HEK293 (cell line): ENCODE measurements at regions not wholly inside any gene's neighbourhood (a gene's known extent, or its start where the extent isn't known, plus 50 kb on each side); places are given as distances from the start of the nearest gene placed in this dataset.

Source experiments
- CTCF ChIA-PET: fragments of 350-600 bp; formaldehyde crosslinking; extraction: SDS; loops from one replicate; lab custom pipeline; 2021; ENCODE audit warnings: antibody characterized with exemption; lab: Yijun Ruan, JAX
- POLR2A ChIA-PET: fragments of 300-600 bp; formaldehyde crosslinking; extraction: SDS; loops from one replicate; lab custom pipeline; 2020; ENCODE audit warnings: antibody characterized with exemption, inconsistent platforms; lab: Yijun Ruan, JAX
- H3K27ac ChIP-seq: fragments of 200-500 bp; sonication (Bioruptor generic); 2 replicates; pipeline ENCODE4 v1.5.1; 2014; ENCODE audit warnings: low read depth, low read length, control low read depth, inconsistent platforms; ENCODE audit errors: extremely low read depth
- H3K36me3 ChIP-seq, 2 experiments: fragments of 200-500 bp in 1 of 2; sonication (Bioruptor generic) in 1 of 2; 1 replicate in 1 of 2; 2 replicates in 1 of 2; pipeline ENCODE4 v1.5.1; 2014 to 2017; ENCODE audit warnings: inconsistent platforms in 2 of 2, low read length in 2 of 2; ENCODE audit not compliant: control insufficient read depth in 2 of 2, insufficient read depth in 1 of 2
- H3K4me1 ChIP-seq: fragments of 200-500 bp; sonication (Bioruptor generic); 2 replicates; pipeline ENCODE4 v1.5.1; 2014; ENCODE audit warnings: mild to moderate bottlenecking, low read length, inconsistent platforms; ENCODE audit not compliant: control insufficient read depth, insufficient read depth
- H3K4me3 ChIP-seq: 2 replicates; pipeline ENCODE4 v1.5.1; 2011; ENCODE audit warnings: low read depth, mild to moderate bottlenecking, control low read depth, low read length, moderate library complexity
- H3K9me3 ChIP-seq: fragments of 200-500 bp; sonication (Bioruptor generic); 2 replicates; pipeline ENCODE4 v1.5.1; 2014; ENCODE audit warnings: low read depth, low read length, inconsistent platforms; ENCODE audit not compliant: control insufficient read depth, insufficient read depth
- BCL11B ChIP-seq: fragments of 450-650 bp; formaldehyde crosslinking; IDR thresholded peaks from 2 replicates; pipeline ENCODE4 v1.5.1; 2016; ENCODE audit warnings: low read depth, missing biosample characterization, missing genetic modification characterization
- FEZF1 ChIP-seq: fragments of 450-650 bp; formaldehyde crosslinking; IDR thresholded peaks from 2 replicates; pipeline ENCODE4 v1.5.1; 2016; ENCODE audit warnings: missing biosample characterization, missing genetic modification characterization
- KLF9 ChIP-seq: fragments of 450-650 bp; formaldehyde crosslinking; IDR thresholded peaks from 2 replicates; pipeline ENCODE4 v1.5.1; 2016; ENCODE audit warnings: missing biosample characterization, missing genetic modification characterization, low read depth
- MYNN ChIP-seq: fragments of 450-650 bp; formaldehyde crosslinking; IDR thresholded peaks from 2 replicates; pipeline ENCODE4 v1.5.1; 2016; ENCODE audit warnings: missing biosample characterization, missing genetic modification characterization, borderline replicate concordance
- RBAK ChIP-seq: fragments of 450-650 bp; formaldehyde crosslinking; IDR thresholded peaks from 2 replicates; pipeline ENCODE4 v1.5.1; 2016; ENCODE audit warnings: missing biosample characterization, missing genetic modification characterization
- REPIN1 ChIP-seq: fragments of 450-650 bp; formaldehyde crosslinking; IDR thresholded peaks from 2 replicates; pipeline ENCODE4 v1.5.1; 2017; ENCODE audit warnings: missing biosample characterization, missing genetic modification characterization, low read depth
- ZBTB8A ChIP-seq: fragments of 450-650 bp; formaldehyde crosslinking; IDR thresholded peaks from 2 replicates; pipeline ENCODE4 v1.5.1; 2016; ENCODE audit warnings: missing biosample characterization, missing genetic modification characterization
- ZNF112 ChIP-seq: fragments of 450-650 bp; formaldehyde crosslinking; IDR thresholded peaks from 2 replicates; pipeline ENCODE4 v1.5.0; 2017; ENCODE audit warnings: missing biosample characterization, missing genetic modification characterization
- ZNF133 ChIP-seq: fragments of 450-650 bp; formaldehyde crosslinking; IDR thresholded peaks from 2 replicates; pipeline ENCODE4 v1.5.1; 2016; ENCODE audit warnings: missing biosample characterization, missing genetic modification characterization
- ZNF146 ChIP-seq: fragments of 450-650 bp; formaldehyde crosslinking; IDR thresholded peaks from 2 replicates; pipeline ENCODE4 v1.5.1; 2016; ENCODE audit warnings: missing biosample characterization, missing genetic modification characterization
- ZNF16 ChIP-seq: fragments of 450-650 bp; formaldehyde crosslinking; IDR thresholded peaks from 2 replicates; pipeline ENCODE4 v1.5.1; 2016; ENCODE audit warnings: low read depth, missing biosample characterization, missing genetic modification characterization
- ZNF184 ChIP-seq: fragments of 450-650 bp; IDR thresholded peaks from 2 replicates; pipeline ENCODE4 v1.5.1; 2018; ENCODE audit warnings: missing biosample characterization, mild to moderate bottlenecking, missing genetic modification characterization
- ZNF2 ChIP-seq: fragments of 450-650 bp; formaldehyde crosslinking; IDR thresholded peaks from 2 replicates; pipeline ENCODE4 v1.5.1; 2016; ENCODE audit warnings: missing biosample characterization, missing genetic modification characterization
- ZNF214 ChIP-seq: fragments of 450-650 bp; formaldehyde crosslinking; IDR thresholded peaks from 2 replicates; pipeline ENCODE4 v1.5.1; 2017; ENCODE audit warnings: missing biosample characterization, mild to moderate bottlenecking, missing genetic modification characterization, borderline replicate concordance
- ZNF223 ChIP-seq: fragments of 450-650 bp; formaldehyde crosslinking; IDR thresholded peaks from 2 replicates; pipeline ENCODE4 v1.5.1; 2016; ENCODE audit warnings: missing biosample characterization, missing genetic modification characterization
- ZNF404 ChIP-seq: fragments of 450-650 bp; formaldehyde crosslinking; IDR thresholded peaks from 2 replicates; pipeline ENCODE4 v1.5.1; 2017; ENCODE audit warnings: missing biosample characterization, missing genetic modification characterization
- ZNF623 ChIP-seq: fragments of 450-650 bp; formaldehyde crosslinking; IDR thresholded peaks from 2 replicates; pipeline ENCODE4 v1.5.1; 2016; ENCODE audit warnings: missing biosample characterization, missing genetic modification characterization
- ZNF670 ChIP-seq: fragments of 450-650 bp; formaldehyde crosslinking; IDR thresholded peaks from 2 replicates; pipeline ENCODE4 v1.5.1; 2016; ENCODE audit warnings: missing biosample characterization, missing genetic modification characterization, low read depth
- ZNF701 ChIP-seq: fragments of 450-650 bp; formaldehyde crosslinking; IDR thresholded peaks from 2 replicates; pipeline ENCODE4 v1.5.1; 2016; ENCODE audit warnings: missing biosample characterization, missing genetic modification characterization
- TF ChIP-seq, protein P1 (sequence below): fragments of 450-650 bp; IDR thresholded peaks from 2 replicates; pipeline ENCODE4 v1.5.1; 2018; ENCODE audit warnings: missing biosample characterization, mild to moderate bottlenecking, missing genetic modification characterization
- TF ChIP-seq, protein P2 (sequence below): fragments of 450-650 bp; formaldehyde crosslinking; IDR thresholded peaks from 2 replicates; pipeline ENCODE4 v1.5.0; 2017; ENCODE audit warnings: missing biosample characterization, missing genetic modification characterization, borderline replicate concordance
- TF ChIP-seq, protein P3 (sequence below): fragments of 450-650 bp; formaldehyde crosslinking; IDR thresholded peaks from 2 replicates; pipeline ENCODE4 v1.5.1; 2016; ENCODE audit warnings: missing biosample characterization, missing genetic modification characterization, low read depth
- TF ChIP-seq, protein P4 (sequence below): fragments of 450-650 bp; formaldehyde crosslinking; IDR thresholded peaks from 2 replicates; pipeline ENCODE4 v1.5.1; 2016; ENCODE audit warnings: missing biosample characterization, missing genetic modification characterization

DNA sequence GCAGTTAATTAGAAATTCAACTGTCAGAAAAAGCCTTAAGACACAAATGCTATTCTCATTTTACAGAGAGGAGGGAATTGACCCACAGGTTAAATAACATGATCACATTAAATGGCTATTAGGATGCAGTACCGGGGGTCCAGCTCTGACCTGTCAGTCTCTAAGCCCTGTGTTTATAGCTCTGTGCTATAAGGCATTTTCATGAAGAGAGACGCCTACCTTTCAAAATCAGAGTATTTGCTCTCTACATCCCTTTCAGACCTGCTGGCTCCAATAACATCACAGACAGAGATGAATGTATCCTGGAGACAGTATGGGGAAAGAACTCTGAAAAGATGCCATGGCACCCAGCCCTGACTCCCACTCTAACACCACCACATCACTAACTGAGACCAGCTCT, 189.9 kb upstream of the PRSS58 start:
- CTCF ChIA-PET: interaction anchor here (0.6 to 2.7 kb wide), 6 partner anchors 8 to 146 kb away, joined by 3 to 14 read pairs (median 4); no protein-coding TSS in a partner anchor
- Histone ChIP-seq H3K36me3 (no peaks in the 10 kb centered on the region), H3K27ac (no peak overlapping the region), H3K9me3 (no peaks in the 10 kb centered on the region), H3K4me3 (no peak overlapping the region), H3K4me1 (no peaks in the 10 kb centered on the region)
- POLR2A ChIA-PET: no interaction called here
- TF ChIP-seq ZNF223 (tag by site-specific recombination) (no peak), MYNN (tag by site-specific recombination) (no peak), ZBTB8A (no peak), ZNF16 (no peak), FEZF1 (tag by site-specific recombination) (no peak), ZNF2 (tag by site-specific recombination) (no peak), ZNF146 (tag by site-specific recombination) (no peak), ZNF670 (tag by site-specific recombination) (no peak), ZNF214 (tag by site-specific recombination) (no peak), BCL11B (tag by site-specific recombination) (no peak)
- TF ChIP-seq, protein P1, sequence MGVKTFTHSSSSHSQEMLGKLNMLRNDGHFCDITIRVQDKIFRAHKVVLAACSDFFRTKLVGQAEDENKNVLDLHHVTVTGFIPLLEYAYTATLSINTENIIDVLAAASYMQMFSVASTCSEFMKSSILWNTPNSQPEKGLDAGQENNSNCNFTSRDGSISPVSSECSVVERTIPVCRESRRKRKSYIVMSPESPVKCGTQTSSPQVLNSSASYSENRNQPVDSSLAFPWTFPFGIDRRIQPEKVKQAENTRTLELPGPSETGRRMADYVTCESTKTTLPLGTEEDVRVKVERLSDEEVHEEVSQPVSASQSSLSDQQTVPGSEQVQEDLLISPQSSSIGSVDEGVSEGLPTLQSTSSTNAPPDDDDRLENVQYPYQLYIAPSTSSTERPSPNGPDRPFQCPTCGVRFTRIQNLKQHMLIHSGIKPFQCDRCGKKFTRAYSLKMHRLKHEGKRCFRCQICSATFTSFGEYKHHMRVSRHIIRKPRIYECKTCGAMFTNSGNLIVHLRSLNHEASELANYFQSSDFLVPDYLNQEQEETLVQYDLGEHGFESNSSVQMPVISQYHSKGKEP (tag by site-specific recombination): no peak
- TF ChIP-seq, protein P2, sequence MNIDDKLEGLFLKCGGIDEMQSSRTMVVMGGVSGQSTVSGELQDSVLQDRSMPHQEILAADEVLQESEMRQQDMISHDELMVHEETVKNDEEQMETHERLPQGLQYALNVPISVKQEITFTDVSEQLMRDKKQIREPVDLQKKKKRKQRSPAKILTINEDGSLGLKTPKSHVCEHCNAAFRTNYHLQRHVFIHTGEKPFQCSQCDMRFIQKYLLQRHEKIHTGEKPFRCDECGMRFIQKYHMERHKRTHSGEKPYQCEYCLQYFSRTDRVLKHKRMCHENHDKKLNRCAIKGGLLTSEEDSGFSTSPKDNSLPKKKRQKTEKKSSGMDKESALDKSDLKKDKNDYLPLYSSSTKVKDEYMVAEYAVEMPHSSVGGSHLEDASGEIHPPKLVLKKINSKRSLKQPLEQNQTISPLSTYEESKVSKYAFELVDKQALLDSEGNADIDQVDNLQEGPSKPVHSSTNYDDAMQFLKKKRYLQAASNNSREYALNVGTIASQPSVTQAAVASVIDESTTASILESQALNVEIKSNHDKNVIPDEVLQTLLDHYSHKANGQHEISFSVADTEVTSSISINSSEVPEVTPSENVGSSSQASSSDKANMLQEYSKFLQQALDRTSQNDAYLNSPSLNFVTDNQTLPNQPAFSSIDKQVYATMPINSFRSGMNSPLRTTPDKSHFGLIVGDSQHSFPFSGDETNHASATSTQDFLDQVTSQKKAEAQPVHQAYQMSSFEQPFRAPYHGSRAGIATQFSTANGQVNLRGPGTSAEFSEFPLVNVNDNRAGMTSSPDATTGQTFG (tag by site-specific recombination): no peak
- TF ChIP-seq, protein P3, sequence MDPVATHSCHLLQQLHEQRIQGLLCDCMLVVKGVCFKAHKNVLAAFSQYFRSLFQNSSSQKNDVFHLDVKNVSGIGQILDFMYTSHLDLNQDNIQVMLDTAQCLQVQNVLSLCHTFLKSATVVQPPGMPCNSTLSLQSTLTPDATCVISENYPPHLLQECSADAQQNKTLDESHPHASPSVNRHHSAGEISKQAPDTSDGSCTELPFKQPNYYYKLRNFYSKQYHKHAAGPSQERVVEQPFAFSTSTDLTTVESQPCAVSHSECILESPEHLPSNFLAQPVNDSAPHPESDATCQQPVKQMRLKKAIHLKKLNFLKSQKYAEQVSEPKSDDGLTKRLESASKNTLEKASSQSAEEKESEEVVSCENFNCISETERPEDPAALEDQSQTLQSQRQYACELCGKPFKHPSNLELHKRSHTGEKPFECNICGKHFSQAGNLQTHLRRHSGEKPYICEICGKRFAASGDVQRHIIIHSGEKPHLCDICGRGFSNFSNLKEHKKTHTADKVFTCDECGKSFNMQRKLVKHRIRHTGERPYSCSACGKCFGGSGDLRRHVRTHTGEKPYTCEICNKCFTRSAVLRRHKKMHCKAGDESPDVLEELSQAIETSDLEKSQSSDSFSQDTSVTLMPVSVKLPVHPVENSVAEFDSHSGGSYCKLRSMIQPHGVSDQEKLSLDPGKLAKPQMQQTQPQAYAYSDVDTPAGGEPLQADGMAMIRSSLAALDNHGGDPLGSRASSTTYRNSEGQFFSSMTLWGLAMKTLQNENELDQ (tag by site-specific recombination): no peak
- TF ChIP-seq, protein P4, sequence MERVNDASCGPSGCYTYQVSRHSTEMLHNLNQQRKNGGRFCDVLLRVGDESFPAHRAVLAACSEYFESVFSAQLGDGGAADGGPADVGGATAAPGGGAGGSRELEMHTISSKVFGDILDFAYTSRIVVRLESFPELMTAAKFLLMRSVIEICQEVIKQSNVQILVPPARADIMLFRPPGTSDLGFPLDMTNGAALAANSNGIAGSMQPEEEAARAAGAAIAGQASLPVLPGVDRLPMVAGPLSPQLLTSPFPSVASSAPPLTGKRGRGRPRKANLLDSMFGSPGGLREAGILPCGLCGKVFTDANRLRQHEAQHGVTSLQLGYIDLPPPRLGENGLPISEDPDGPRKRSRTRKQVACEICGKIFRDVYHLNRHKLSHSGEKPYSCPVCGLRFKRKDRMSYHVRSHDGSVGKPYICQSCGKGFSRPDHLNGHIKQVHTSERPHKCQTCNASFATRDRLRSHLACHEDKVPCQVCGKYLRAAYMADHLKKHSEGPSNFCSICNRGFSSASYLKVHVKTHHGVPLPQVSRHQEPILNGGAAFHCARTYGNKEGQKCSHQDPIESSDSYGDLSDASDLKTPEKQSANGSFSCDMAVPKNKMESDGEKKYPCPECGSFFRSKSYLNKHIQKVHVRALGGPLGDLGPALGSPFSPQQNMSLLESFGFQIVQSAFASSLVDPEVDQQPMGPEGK (tag by site-specific recombination): no peak

DNA sequence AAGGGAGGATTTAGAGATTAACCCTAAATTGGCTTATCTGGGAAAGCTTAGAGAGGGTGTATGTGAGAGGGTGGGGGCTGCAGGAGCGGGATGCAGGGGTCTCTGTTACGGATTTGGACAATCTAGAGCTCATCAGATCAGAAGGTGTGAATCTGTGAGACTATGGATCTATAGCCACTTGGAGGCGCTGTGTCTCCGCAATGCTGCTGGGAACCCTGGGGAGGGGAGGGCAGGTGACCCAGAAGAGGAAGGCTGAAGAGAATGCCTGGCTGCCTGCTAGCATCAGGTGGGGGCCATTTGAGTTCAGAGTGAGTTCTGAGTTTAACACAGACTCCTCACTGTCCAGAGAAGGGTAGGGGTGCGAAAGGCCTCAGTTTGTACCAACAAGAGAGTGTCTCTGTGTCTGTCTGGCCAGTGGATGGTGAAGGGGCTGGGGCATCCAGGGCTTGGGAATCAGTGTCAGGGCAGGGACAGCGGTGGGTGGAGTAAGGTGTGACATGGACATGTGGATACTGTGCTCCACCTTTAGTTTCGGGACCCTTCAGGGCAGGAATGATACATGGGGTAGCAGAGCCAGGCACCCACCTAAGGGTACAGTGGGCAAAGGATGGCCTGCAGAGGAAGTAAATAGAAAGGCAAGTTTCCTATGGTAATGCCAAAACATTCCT, 187.3 kb upstream of the PRSS58 start:
- Histone ChIP-seq H3K4me1 (no peaks in the 10 kb centered on the region), H3K36me3 (no peaks in the 10 kb centered on the region), H3K4me3 (no peak overlapping the region), H3K9me3 (no peaks in the 10 kb centered on the region), H3K27ac (no peak overlapping the region)
- TF ChIP-seq ZNF184 (tag by site-specific recombination) (no peak), REPIN1 (tag by site-specific recombination) (no peak), ZNF404 (tag by site-specific recombination) (no peak), ZNF112 (tag by site-specific recombination) (no peak), RBAK (tag by site-specific recombination) (no peak), ZNF701 (tag by site-specific recombination) (no peak), KLF9 (tag by site-specific recombination) (no peak), ZNF623 (no peak), ZNF133 (tag by site-specific recombination) (no peak)
- ChIA-PET CTCF (interaction anchor here (0.5 to 4.5 kb wide), 26 partner anchors 9 to 797 kb away, joined by 3 to 32 read pairs (median 4); no protein-coding TSS in a partner anchor), POLR2A (no interaction called here)
